ENCODE measurements at regions not wholly inside any gene's neighbourhood (a gene's known extent, or its start where the extent isn't known, plus 50 kb on each side); places are given as distances from the start of the nearest gene placed in this dataset.

DNA sequence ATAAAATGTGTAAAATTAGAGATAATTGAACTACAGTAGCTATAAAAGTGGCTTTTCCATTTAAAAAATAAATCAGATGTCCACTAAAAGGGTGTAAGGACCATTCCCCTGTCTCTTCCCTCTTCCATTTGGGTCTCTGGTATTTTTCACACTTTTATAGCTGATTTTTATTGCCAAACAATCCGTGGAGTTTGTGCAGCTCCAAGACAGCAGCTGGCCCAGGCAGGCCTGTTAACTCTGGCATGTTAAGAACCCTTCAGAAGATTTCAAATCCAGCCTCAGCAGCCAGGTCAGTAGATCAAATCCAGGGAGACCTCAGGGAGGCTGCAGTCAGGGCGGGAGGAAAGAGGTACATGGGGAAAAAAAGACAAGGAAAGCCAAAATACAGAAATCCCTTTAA lies 827.1 kb upstream of the FANCL start:
- TF ChIP-seq CTCF (IDR thresholded peaks at IDR 0.05) (no peak), EP300 (IDR thresholded peaks at IDR 0.05) (no peak), POLR2A (IDR thresholded peaks at IDR 0.05) (no peak)
